ENCODE measurements at regions not wholly inside any gene's neighbourhood (a gene's known extent, or its start where the extent isn't known, plus 50 kb on each side); places are given as distances from the start of the nearest gene placed in this dataset.

DNA sequence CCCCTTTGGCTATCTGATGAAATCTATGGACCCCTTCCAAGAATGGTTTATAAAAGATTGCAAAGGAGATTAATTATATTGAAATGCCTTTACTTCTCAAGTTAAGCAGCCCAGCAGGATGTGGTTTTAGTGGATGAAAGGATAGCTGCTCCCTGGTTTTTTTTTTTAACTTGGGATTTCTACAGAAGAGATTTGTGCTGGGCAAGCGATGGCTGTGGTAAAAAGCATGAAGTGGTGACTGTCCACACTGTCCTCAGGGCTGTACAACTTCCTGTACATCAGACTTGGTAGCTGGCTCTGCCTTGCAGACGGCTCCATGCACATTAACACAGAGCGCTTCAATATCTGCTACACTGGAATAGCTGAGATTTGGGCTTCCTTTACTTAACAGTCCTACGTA, 321.7 kb downstream of the DHX15 start:
- Histone ChIP-seq H3K27me3 (ENCODE audit: insufficient read depth, low read length) (no peaks in the 10 kb centered on the region), H2AFZ (ENCODE audit: low read length) (no peak overlapping the region), H3K9ac (ENCODE audit: low read length) (no peak overlapping the region), H3K4me3 (ENCODE audit: low read depth, low read length, poor library complexity, severe bottlenecking) (no peak overlapping the region), H4K20me1 (ENCODE audit: insufficient read depth, low read length) (no peaks in the 10 kb centered on the region), H3K36me3 (ENCODE audit: insufficient read depth, low read length) (no peaks in the 10 kb centered on the region), H3K9me2 (ENCODE audit: low read depth, low read length) (no peaks in the 10 kb centered on the region), H3K4me1 (ENCODE audit: insufficient read depth, low read length, severe bottlenecking) (no peaks in the 10 kb centered on the region), H3F3A (ENCODE audit: insufficient read depth, low read length) (no peaks in the 10 kb centered on the region), H3K27ac (ENCODE audit: low read depth, low read length, poor library complexity, severe bottlenecking) (no peak overlapping the region), H3K4me2 (ENCODE audit: low read length) (no peak overlapping the region), H3K9me3 (ENCODE audit: low read length) (no peaks in the 10 kb centered on the region), H3K79me2 (ENCODE audit: insufficient read depth, low read length) (no peaks in the 10 kb centered on the region)
- no peak for TF ChIP-seq EZH2 (IDR thresholded peaks at IDR 0.05; ENCODE audit: borderline replicate concordance, low read length)

DNA sequence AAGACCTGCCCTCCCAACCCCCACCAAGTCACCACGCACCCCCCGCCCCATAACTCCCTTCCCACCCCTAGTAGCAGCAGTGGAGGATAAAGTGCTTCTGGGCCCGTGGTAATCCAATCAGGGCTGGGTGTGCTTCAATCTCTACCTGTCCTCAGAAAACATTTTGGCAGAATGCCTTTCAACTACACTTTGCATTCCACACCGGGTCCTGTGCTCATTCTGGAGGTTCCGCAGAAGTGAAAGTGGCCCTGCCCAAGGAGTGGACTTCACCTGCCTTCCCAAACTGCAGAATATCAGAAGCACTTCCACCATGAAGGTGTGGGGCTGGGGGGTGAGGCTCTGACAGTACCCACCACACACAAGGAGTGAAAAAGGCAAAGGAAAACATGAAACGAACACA, 322.3 kb downstream of the DHX15 start:
- Histone ChIP-seq H3K79me2 (ENCODE audit: insufficient read depth, low read length) (no peaks in the 10 kb centered on the region), H3K9me3 (ENCODE audit: low read length) (no peaks in the 10 kb centered on the region), H3K9ac (ENCODE audit: low read length) (no peak overlapping the region), H3F3A (ENCODE audit: insufficient read depth, low read length) (no peaks in the 10 kb centered on the region), H2AFZ (ENCODE audit: low read length) (no peak overlapping the region), H4K20me1 (ENCODE audit: insufficient read depth, low read length) (no peaks in the 10 kb centered on the region), H3K36me3 (ENCODE audit: insufficient read depth, low read length) (no peaks in the 10 kb centered on the region), H3K27ac (ENCODE audit: low read depth, low read length, poor library complexity, severe bottlenecking) (no peak overlapping the region), H3K4me1 (ENCODE audit: insufficient read depth, low read length, severe bottlenecking) (no peaks in the 10 kb centered on the region), H3K9me2 (ENCODE audit: low read depth, low read length) (no peaks in the 10 kb centered on the region), H3K27me3 (ENCODE audit: insufficient read depth, low read length) (no peaks in the 10 kb centered on the region), H3K4me2 (ENCODE audit: low read length) (no peak overlapping the region), H3K4me3 (ENCODE audit: low read depth, low read length, poor library complexity, severe bottlenecking) (no peak overlapping the region)
- TF ChIP-seq, protein P1, sequence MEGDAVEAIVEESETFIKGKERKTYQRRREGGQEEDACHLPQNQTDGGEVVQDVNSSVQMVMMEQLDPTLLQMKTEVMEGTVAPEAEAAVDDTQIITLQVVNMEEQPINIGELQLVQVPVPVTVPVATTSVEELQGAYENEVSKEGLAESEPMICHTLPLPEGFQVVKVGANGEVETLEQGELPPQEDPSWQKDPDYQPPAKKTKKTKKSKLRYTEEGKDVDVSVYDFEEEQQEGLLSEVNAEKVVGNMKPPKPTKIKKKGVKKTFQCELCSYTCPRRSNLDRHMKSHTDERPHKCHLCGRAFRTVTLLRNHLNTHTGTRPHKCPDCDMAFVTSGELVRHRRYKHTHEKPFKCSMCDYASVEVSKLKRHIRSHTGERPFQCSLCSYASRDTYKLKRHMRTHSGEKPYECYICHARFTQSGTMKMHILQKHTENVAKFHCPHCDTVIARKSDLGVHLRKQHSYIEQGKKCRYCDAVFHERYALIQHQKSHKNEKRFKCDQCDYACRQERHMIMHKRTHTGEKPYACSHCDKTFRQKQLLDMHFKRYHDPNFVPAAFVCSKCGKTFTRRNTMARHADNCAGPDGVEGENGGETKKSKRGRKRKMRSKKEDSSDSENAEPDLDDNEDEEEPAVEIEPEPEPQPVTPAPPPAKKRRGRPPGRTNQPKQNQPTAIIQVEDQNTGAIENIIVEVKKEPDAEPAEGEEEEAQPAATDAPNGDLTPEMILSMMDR (IDR thresholded peaks at IDR 0.05; ENCODE audit: low read length): no peak
- no peak for TF ChIP-seq EZH2 (IDR thresholded peaks at IDR 0.05; ENCODE audit: borderline replicate concordance, low read length)

DNA sequence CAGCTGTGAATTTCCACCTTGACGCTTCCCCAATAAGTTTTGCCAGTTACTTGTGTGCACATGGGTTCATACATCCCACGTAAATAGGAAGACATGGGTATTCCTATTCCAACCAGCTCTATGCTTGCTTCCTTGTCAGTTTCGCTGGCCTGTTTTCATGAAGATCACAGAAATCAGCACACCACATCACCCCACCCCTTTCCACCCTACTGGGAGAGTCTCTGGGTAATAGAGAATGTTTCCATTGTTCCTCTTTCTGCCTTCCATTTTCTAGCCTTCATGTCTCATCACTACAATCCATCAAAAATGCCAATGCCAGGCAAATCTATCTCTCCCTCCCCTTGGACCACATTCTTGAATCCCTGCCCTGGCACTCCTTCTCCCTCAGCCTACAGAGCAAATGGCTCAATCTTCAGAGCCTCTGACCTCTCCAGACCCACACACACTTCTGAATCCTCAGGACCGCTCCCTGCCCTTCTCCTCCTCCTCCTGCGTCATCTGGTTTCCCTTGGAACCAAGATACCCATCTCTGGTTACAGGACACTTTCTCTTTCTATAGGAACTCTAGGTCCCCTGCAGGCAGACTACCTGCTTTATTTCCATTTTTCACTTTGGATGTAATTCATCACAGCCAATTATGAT, 323.3 kb downstream of the DHX15 start:
- H3K79me2 ChIP-seq (ENCODE audit: insufficient read depth, low read length): no peaks in the 10 kb centered on the region
- H4K20me1 ChIP-seq (ENCODE audit: insufficient read depth, low read length): no peaks in the 10 kb centered on the region
- H3K36me3 ChIP-seq (ENCODE audit: insufficient read depth, low read length): no peaks in the 10 kb centered on the region
- H3K4me3 ChIP-seq (ENCODE audit: low read depth, low read length, poor library complexity, severe bottlenecking): no peak overlapping the region
- H3K27ac ChIP-seq (ENCODE audit: low read depth, low read length, poor library complexity, severe bottlenecking): no peak overlapping the region
- no peaks in the 10 kb centered on the region for H3K4me1 ChIP-seq (ENCODE audit: insufficient read depth, low read length, severe bottlenecking)
- TF ChIP-seq, protein P1 (IDR thresholded peaks at IDR 0.05; ENCODE audit: low read length): no peak
- no peak for TF ChIP-seq EZH2 (IDR thresholded peaks at IDR 0.05; ENCODE audit: borderline replicate concordance, low read length)
- H3K4me2 ChIP-seq (ENCODE audit: low read length): no peak overlapping the region
- no peaks in the 10 kb centered on the region for H3K9me3 ChIP-seq (ENCODE audit: low read length)
- no peaks in the 10 kb centered on the region for H3K27me3 ChIP-seq (ENCODE audit: insufficient read depth, low read length)
- no peaks in the 10 kb centered on the region for H3F3A ChIP-seq (ENCODE audit: insufficient read depth, low read length)
- H2AFZ ChIP-seq (ENCODE audit: low read length): no peak overlapping the region
- no peaks in the 10 kb centered on the region for H3K9me2 ChIP-seq (ENCODE audit: low read depth, low read length)
- H3K9ac ChIP-seq (ENCODE audit: low read length): no peak overlapping the region

DNA sequence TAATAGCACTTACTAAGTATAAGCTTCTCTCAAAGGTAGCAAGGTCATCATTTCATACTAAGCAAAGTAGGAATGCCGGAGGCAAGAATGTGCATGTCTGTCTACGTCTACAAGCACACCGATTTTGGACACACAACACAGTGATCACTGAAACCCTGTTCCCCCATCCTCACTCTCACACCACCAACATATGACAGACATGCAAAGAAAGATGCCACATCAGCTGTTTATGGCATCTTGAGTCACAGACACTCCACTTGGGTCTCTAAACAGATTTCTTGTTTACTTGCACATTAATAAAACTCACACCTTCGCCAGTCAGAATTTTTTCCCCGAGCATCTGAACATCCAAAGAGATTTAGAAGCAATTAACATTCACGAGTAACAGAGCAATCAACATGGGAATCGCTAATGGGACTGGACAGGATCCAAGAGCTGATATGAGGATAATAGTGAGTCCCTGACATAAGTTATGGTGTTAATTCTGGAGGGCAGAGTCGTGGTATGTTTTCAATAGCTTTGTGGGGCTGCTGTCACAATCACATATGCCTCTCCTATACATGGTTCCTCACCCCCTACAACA, 324.1 kb downstream of the DHX15 start:
- Histone ChIP-seq H3K79me2 (ENCODE audit: insufficient read depth, low read length) (no peaks in the 10 kb centered on the region), H3K4me3 (ENCODE audit: low read depth, low read length, poor library complexity, severe bottlenecking) (no peak overlapping the region), H3K36me3 (ENCODE audit: insufficient read depth, low read length) (no peaks in the 10 kb centered on the region), H3F3A (ENCODE audit: insufficient read depth, low read length) (no peaks in the 10 kb centered on the region), H3K27me3 (ENCODE audit: insufficient read depth, low read length) (no peaks in the 10 kb centered on the region), H3K9ac (ENCODE audit: low read length) (no peak overlapping the region), H3K9me2 (ENCODE audit: low read depth, low read length) (no peaks in the 10 kb centered on the region), H4K20me1 (ENCODE audit: insufficient read depth, low read length) (no peaks in the 10 kb centered on the region), H3K4me1 (ENCODE audit: insufficient read depth, low read length, severe bottlenecking) (no peaks in the 10 kb centered on the region), H3K27ac (ENCODE audit: low read depth, low read length, poor library complexity, severe bottlenecking) (no peak overlapping the region), H2AFZ (ENCODE audit: low read length) (no peak overlapping the region), H3K9me3 (ENCODE audit: low read length) (no peaks in the 10 kb centered on the region), H3K4me2 (ENCODE audit: low read length) (no peak overlapping the region)
- no peak for TF ChIP-seq EZH2 (IDR thresholded peaks at IDR 0.05; ENCODE audit: borderline replicate concordance, low read length)
- TF ChIP-seq, protein P1 (IDR thresholded peaks at IDR 0.05; ENCODE audit: low read length): no peak

All from OCI-LY1 (cell line).